Tibial nerve (tissue), 4 donors: ENCODE measurements at regions not wholly inside any gene's neighbourhood (a gene's known extent, or its start where the extent isn't known, plus 50 kb on each side); places are given as distances from the start of the nearest gene placed in this dataset.

Experiments used
- CTCF ChIP-seq, 5 experiments: fragments of 200-600 bp in 3 of 5; fragments of 450-650 bp in 2 of 5; sonication (generic) in 3 of 5; IDR thresholded peaks; one replicate each; pipeline ENCODE4 v1.5.1; 2016 to 2019; ENCODE audit warnings: antibody characterized with exemption in 5 of 5, mild to moderate bottlenecking in 3 of 5, moderate library complexity in 2 of 5
- EP300 ChIP-seq, 2 donors: sonication (generic); formaldehyde crosslinking; IDR thresholded peaks; one replicate each; pipeline ENCODE4 v1.6.1; 2017; ENCODE audit warnings: antibody characterized with exemption in 2 of 2, mild to moderate bottlenecking in 1 of 2
- POLR2A ChIP-seq, 2 donors: fragments of 450-650 bp; IDR thresholded peaks; one replicate each; pipeline ENCODE4 v1.6.1; 2017; ENCODE audit warnings: antibody characterized with exemption in 2 of 2, mild to moderate bottlenecking in 2 of 2, moderate library complexity in 2 of 2

- no peak for TF ChIP-seq CTCF (IDR thresholded peaks at IDR 0.05)
- no peak for TF ChIP-seq POLR2A (IDR thresholded peaks at IDR 0.05)
- no peak for TF ChIP-seq EP300 (IDR thresholded peaks at IDR 0.05)
Observed at GRCh38 chr4:20512985-20513384, 187.3 kb upstream of the PACRGL start.
